HG03135 (cell line): ENCODE measurements at regions not wholly inside any gene's neighbourhood (a gene's known extent, or its start where the extent isn't known, plus 50 kb on each side); places are given as distances from the start of the nearest gene placed in this dataset.
A peak's percentile ranks its signal among the peaks of the same experiment; 100 is the strongest.

ENCODE experiments used
- ATAC-seq: cut with Tn5 transposase; IDR thresholded peaks from one replicate; pipeline ENCODE4 v1.9.1; 2021; ENCODE audit warnings: mild to moderate bottlenecking, moderate library complexity; ENCODE audit not compliant: unreplicated experiment

- no peak for ATAC-seq
Measured at GRCh38 chr15:46300716-46301115, 665.9 kb downstream of the SQOR start.

DNA sequence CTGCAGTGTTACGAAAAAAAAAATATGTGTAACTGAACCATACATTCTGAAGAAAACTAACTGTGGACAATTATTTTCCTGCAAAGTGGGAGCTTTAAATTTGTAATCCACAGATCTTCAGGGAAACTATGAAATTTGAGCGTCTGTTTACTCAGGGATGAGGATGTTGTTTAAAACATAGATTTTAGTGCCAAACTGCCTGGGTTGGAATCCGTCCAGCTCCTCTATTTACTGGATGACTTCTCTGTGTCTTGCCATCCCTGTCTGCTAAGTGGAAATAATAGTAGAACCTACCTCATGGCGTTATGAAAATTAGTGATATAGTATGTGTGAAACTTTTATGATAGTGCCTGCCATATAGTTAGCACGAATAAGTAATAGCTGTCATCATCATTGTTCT is 666.5 kb downstream of the SQOR start:
- no peak for ATAC-seq

- ATAC-seq = no peak
Measured at GRCh38 chr15:46301826-46302225, 667.0 kb downstream of the SQOR start.

- ATAC-seq = no peak
Measured at GRCh38 chr15:46304321-46304720, 669.5 kb downstream of the SQOR start.

DNA sequence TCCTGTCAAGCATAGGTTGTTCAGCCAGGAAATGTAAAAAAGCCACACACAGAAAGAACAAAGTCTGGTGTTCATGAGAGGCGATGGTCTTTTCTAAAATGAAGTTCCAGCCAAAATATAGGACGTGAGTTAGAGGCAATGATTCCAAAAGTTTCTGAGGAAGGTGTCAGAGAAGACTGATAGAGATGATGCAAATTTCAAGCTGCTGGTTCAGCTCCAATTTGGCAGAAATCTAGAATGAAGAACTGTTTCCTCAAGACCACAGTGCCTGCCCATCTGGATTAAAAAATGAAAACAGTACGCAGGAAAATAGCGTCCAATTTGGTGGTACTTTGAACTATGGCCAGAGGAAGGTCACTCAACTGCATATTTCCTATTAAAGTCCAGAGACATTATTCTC is 672.9 kb downstream of the SQOR start:
- no peak for ATAC-seq

DNA sequence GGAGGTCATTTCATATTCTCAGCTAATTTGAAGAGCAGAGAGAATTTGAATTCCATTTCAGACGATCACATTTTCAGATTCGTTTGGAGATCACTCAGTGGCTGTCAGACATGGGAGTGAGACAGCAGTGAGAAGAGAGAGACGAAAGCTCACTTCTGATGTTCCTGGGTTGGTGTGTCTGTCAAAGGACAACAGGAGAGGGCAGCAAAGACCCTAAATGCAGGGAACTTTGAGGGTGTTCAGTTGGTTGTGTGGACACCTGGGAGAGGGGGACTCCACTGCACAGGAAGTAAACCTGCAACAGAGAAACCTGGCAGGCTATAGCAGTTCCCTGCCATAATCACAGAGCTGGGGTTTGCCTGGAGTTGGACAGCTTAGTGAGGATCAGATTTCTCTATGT is 675.1 kb downstream of the SQOR start:
- no peak for ATAC-seq

DNA sequence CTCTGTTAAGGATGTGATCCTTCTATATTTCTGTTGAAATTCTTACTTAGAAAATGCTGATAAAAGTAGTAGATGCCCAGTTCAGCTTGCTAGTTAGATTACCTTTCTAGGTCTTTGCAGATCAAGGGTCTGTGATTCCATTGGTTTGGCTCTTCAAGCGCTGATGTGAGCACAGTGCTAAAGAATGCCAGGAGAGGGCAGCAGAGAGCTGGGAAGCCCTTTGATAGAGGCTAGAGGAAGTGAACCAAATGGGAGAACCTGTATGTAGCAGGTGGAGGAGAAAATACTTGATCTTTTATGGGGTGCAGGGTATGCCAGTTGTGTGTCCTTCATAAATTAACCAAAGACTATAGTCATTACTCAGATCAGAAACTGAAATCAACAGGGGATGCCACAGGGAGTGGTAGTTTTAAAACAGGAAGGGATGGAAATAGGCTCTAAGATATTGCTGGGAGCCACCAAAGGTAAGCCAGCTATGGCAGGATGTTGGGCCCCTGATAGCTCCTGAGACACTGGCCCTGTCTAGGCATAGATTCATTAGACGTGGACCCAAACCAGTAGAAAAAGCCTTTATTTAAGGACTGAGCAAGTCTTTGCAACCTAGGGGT is 677.4 kb downstream of the SQOR start:
- peak; percentile 81 for ATAC-seq

- ATAC-seq = no peak
Measured at GRCh38 chr15:46315434-46315833, 680.6 kb downstream of the SQOR start.

- ATAC-seq = no peak
Measured at GRCh38 chr15:46316024-46316423, 681.2 kb downstream of the SQOR start.

DNA sequence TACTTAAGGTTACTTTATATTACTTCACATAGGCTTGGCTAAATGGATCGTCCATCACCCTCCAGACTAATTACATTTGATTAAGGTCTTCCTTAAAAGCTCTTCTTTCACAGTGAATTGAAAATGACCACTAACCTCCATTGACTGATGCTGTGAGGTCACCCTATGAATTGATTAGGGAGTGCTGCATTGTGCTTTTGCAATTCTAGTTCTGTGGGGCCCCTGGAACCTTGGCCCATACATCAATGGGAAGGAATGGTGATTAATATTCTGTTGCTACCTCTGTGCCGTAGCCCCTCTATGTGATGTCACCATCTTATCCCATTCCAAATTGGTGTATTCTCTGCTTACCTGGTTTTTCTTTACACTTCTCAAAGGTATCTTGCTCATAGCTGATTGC is 682.2 kb downstream of the SQOR start:
- no peak for ATAC-seq

DNA sequence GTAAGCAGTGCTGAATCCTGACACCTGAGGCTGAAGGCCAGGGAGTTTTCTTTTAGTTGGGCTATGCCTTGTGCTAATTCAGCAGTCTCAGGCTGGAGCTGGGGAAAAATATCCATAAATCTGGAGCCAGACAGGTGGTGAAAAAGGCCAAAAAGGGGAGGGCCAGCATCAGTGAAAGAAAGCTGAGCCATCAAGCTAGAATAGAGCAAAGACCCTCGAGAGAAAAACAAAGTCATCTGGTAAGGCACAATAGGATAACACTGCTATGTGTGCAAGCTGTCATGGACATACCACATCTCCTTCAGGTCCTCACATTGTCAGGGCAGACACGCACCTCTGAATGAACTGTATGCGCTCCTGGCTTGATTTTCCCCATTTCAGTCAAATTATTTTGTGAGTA is 687.9 kb downstream of the SQOR start:
- ATAC-seq = no peak

GRCh38 chr15:46326173-46326572 is 691.3 kb downstream of the SQOR start:
- no peak for ATAC-seq

DNA sequence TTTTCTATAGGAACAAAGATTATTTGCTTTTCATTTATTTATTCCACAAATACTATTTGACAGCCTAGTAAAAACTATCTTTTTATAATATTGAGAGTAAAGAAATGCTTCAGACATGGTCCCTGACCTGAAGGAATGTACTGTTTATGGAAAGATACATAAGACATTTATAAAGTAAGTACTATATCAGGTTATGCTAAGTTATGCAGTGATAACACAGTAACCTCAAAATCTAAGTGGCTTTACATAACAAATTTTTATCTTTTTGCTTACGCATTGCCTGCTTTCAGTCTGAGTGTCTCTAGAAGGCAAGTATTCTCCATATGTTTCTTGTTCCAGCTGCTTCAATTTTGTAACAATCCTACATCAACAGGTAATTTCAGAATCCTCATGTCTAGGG is 694.0 kb downstream of the SQOR start:
- ATAC-seq = no peak

DNA sequence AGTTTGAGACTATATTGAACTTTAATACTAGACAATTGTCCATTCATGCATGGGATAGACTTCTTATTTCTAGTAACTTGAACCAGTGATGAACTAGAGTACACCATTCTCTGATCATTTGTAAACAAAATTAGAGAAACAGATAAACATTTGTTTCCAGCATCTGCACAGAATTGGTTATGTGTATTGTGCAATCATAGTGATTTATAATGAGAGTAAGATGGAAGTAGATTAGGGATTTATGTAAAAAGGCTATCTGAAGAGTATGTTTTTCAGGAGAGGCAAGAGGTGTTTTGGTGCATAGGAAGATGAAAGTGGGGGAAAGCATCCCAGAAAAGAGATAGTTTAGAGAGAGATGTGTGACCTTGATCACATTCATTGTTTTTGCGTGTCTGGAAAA is 695.0 kb downstream of the SQOR start:
- ATAC-seq = no peak

- no peak for ATAC-seq
Measured at GRCh38 chr15:46331546-46331945, 696.7 kb downstream of the SQOR start.

DNA sequence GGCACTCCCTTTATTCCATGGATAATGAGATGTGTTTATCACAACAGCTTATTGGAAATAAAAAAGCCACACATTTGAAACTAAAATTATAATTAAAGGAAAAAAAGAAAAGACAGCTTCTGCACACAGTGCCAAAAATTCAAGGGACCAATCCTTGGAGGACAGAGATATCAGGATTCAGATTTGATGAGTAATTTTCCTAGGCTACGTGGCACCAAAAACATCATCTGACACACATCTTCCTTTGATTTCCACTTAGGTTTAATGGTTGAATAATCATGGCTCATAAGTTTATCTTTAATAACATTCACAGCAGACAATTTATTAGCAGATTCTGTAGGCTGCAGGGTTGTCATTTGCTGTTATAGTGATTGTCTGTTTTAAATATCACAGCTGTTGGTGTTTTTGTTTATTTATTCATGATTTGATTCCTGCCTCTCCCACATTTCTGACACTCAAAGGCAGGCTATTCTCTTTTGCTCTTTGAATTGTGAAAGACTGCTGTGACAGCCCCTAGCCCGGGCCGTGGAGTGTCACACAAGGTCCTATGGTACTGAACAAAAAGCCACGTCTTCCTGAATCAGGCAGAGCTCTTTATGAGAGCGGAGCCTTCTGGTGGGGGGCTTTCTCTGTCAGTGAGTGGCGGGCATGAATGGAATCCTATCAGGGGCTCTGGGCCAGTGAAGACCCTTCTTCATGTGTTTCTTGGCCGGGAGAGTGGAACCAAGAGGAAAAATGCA is 708.5 kb downstream of the SQOR start:
- no peak for ATAC-seq

- no peak for ATAC-seq
Measured at GRCh38 chr15:46344115-46344724, 709.4 kb downstream of the SQOR start.

DNA sequence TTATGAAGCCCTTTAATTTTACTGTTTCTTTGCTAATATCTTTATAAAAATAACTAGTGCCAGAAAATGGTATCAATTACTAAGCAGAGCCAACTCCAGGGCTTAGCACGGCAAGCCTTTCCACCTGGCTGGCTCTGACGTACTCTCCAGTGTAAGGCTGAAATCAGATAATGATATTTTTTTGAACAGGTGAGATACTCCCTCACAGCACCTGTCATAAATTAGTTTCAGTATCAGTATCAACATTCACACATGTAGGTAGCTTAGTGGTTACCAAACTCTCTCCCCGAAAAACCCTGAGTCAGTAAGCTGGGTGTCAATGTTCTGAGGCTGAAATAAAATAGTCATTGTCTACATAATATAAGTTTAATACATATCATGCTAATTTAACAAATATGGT is 710.1 kb downstream of the SQOR start:
- no peak for ATAC-seq

DNA sequence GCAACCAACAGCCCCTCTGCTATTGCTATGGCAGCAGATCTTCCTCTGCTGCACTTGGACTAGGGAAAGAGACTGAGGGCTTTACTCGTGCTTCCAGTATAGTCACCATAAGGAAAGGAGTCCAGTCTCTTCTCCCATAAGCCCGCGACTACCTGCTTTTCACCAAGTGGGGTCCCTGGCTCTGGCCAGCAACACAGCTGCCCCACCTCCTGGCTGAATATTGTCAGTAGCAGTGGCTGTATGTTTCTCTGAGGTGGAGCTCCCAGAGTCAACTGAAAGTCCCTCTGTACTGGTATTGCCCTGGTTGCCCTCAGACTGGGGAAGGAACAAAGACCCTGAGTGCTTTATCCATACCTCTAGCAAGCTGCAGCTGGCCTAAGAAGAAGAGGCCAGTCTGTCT is 719.6 kb downstream of the SQOR start:
- ATAC-seq = no peak

- no peak for ATAC-seq
Measured at GRCh38 chr15:46365572-46365971, 730.7 kb downstream of the SQOR start.

GRCh38 chr15:46366360-46367007 is 731.7 kb downstream of the SQOR start:
- ATAC-seq = no peak

GRCh38 chr15:46383978-46384377 is 749.1 kb downstream of the SQOR start:
- no peak for ATAC-seq
